GM12874 (cell line): ENCODE measurements at regions not wholly inside any gene's neighbourhood (a gene's known extent, or its start where the extent isn't known, plus 50 kb on each side); places are given as distances from the start of the nearest gene placed in this dataset.

Experiments used
- TF ChIP-seq, protein P1 (sequence below): IDR thresholded peaks from 2 replicates; pipeline ENCODE4 v1.5.1; 2011; ENCODE audit warnings: low read depth, mild to moderate bottlenecking, control low read depth, low read length, moderate library complexity; ENCODE audit not compliant: insufficient read depth

- TF ChIP-seq, protein P1, sequence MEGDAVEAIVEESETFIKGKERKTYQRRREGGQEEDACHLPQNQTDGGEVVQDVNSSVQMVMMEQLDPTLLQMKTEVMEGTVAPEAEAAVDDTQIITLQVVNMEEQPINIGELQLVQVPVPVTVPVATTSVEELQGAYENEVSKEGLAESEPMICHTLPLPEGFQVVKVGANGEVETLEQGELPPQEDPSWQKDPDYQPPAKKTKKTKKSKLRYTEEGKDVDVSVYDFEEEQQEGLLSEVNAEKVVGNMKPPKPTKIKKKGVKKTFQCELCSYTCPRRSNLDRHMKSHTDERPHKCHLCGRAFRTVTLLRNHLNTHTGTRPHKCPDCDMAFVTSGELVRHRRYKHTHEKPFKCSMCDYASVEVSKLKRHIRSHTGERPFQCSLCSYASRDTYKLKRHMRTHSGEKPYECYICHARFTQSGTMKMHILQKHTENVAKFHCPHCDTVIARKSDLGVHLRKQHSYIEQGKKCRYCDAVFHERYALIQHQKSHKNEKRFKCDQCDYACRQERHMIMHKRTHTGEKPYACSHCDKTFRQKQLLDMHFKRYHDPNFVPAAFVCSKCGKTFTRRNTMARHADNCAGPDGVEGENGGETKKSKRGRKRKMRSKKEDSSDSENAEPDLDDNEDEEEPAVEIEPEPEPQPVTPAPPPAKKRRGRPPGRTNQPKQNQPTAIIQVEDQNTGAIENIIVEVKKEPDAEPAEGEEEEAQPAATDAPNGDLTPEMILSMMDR = no peak
These were observed 203.9 kb upstream of the NEBL start for GRCh38 chr10:21100871-21101514.

GRCh38 chr10:21100190-21100589, 203.1 kb upstream of the NEBL start:
- TF ChIP-seq, protein P1 = no peak

- TF ChIP-seq, protein P1 = no peak
These were observed 202.4 kb upstream of the NEBL start for GRCh38 chr10:21099291-21100062.

GRCh38 chr10:21097926-21098355, 200.8 kb upstream of the NEBL start:
- TF ChIP-seq, protein P1 = no peak

- TF ChIP-seq, protein P1 = no peak
These were observed 198.5 kb upstream of the NEBL start for GRCh38 chr10:21095494-21096055.

GRCh38 chr10:21095073-21095472, 198.0 kb upstream of the NEBL start:
- TF ChIP-seq, protein P1 = no peak

DNA sequence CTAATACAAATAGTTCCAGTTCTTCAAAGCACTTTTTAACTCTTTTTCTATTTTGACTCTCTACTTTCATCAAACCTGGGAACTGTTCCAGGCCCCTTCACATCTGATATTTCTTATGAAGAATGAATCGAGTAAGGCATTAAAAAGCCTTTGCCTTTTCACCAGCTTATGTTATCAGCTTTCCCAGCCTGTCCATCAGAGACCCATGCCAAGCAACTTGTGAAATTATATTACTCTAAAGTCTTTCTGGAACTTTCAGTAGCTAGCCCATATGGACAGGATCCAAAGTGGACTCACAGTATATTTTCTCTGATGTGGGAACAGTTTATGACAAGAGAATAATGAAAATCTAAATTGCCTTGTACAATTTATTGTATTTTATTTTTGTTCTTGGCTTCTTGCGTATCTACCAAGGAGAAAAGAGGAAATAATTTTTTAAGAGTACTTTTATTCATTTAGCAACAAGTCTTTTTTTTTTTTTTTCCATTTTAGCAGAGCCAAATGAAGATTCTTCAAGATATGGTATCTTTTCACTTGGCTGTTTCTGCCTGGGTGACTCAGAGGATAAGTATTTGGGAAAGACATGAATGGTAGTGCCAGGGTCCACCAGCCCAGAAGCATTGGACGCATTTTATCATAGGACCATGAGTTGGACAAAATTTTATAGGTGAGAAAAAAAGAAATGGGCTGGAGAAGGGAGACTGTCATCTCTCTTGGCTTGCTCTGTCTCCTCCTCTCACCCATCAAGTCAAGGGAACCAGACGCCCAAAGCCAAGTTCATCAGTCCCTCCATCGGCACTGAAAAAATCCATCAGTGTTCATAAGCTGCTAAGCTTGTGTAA, 195.8 kb upstream of the NEBL start:
- TF ChIP-seq, protein P1 = no peak
